ENCODE measurements at regions not wholly inside any gene's neighbourhood (a gene's known extent, or its start where the extent isn't known, plus 50 kb on each side); places are given as distances from the start of the nearest gene placed in this dataset. TPM values are rescaled to one million over a fixed set of nuclear protein-coding genes. Genes with fewer than 3 reads are reported as not detected.
"Not testable (repeated sequence)": the region's sequence is repeated elsewhere in the genome, so short reads cannot be mapped to it uniquely, and the experiment has no call there.

GRCh38 chr7:76678500-76678899, 51.4 kb upstream of the POMZP3 start:
- H3K9ac ChIP-seq (replicated peaks; ENCODE audit: extremely low read depth, insufficient read depth, low read length); H3K36me3 ChIP-seq (ENCODE audit: control insufficient read depth in 2 of 2, extremely low read depth in 1 of 2, insufficient read depth in 2 of 2, low read length in 2 of 2); CTCF ChIA-PET; BruUV-seq (replicated peaks); POLR2A ChIA-PET; dilution Hi-C loops (cut with MboI; ENCODE audit: extremely low pct_ligation_motif_present, low sequenced_read_pairs); H2AFZ ChIP-seq (ENCODE audit: low read depth, low read length); H3K79me2 ChIP-seq (ENCODE audit: control insufficient read depth, insufficient read depth, low read length); H3K4me1 ChIP-seq (ENCODE audit: control insufficient read depth, extremely low read depth, insufficient read depth, low read length); DNase-seq (ENCODE audit: low read depth, low spot score); H3K4me3 ChIP-seq (replicated peaks in 1 of 3; ENCODE audit: insufficient read depth in 1 of 3, low read depth in 1 of 3, low read length in 3 of 3); H3K27me3 ChIP-seq (ENCODE audit: control insufficient read depth in 2 of 2, insufficient read depth in 2 of 2, low read length in 2 of 2); intact Hi-C loops (cut with micrococcal nuclease); H3K27ac ChIP-seq (ENCODE audit: insufficient read depth, low read depth, low read length); H3K4me2 ChIP-seq (ENCODE audit: insufficient read depth, low read length); H4K20me1 ChIP-seq (replicated peaks; ENCODE audit: control insufficient read depth, extremely low read depth, insufficient read depth, low read length); FAIRE-seq; H3K9me1 ChIP-seq (replicated peaks; ENCODE audit: control insufficient read depth, extremely low read depth, insufficient read depth, low read length); H3K9me3 ChIP-seq (replicated peaks; ENCODE audit: control insufficient read depth, insufficient read depth, low read length): not testable (repeated sequence)

- H3K4me2 ChIP-seq (ENCODE audit: insufficient read depth, low read length); H3K9ac ChIP-seq (replicated peaks; ENCODE audit: extremely low read depth, insufficient read depth, low read length); POLR2A ChIA-PET; H3K27me3 ChIP-seq (ENCODE audit: control insufficient read depth in 2 of 2, insufficient read depth in 2 of 2, low read length in 2 of 2); DNase-seq (ENCODE audit: low read depth, low spot score); intact Hi-C loops (cut with micrococcal nuclease); CTCF ChIA-PET; H3K9me1 ChIP-seq (replicated peaks; ENCODE audit: control insufficient read depth, extremely low read depth, insufficient read depth, low read length); H3K4me3 ChIP-seq (replicated peaks in 1 of 3; ENCODE audit: insufficient read depth in 1 of 3, low read depth in 1 of 3, low read length in 3 of 3); FAIRE-seq; dilution Hi-C loops (cut with MboI; ENCODE audit: extremely low pct_ligation_motif_present, low sequenced_read_pairs); H3K79me2 ChIP-seq (ENCODE audit: control insufficient read depth, insufficient read depth, low read length); H3K4me1 ChIP-seq (ENCODE audit: control insufficient read depth, extremely low read depth, insufficient read depth, low read length); H4K20me1 ChIP-seq (replicated peaks; ENCODE audit: control insufficient read depth, extremely low read depth, insufficient read depth, low read length); BruUV-seq (replicated peaks); H2AFZ ChIP-seq (ENCODE audit: low read depth, low read length); H3K9me3 ChIP-seq (replicated peaks; ENCODE audit: control insufficient read depth, insufficient read depth, low read length); H3K36me3 ChIP-seq (ENCODE audit: control insufficient read depth in 2 of 2, extremely low read depth in 1 of 2, insufficient read depth in 2 of 2, low read length in 2 of 2); H3K27ac ChIP-seq (ENCODE audit: insufficient read depth, low read depth, low read length): not testable (repeated sequence)
Observed at GRCh38 chr7:76676890-76677289, 49.8 kb upstream of the POMZP3 start.

Small RNAs in the stretch of these regions (small RNA-seq; reads per million reads assigned to genes)
- gene AC114737.2 (ENCODE audit: insufficient read depth, insufficient read length, low read depth, low replicate concordance), result not detected

Measured in endothelial cell of umbilical vein (primary cell).